Panc1 (cell line): ENCODE measurements at regions not wholly inside any gene's neighbourhood (a gene's known extent, or its start where the extent isn't known, plus 50 kb on each side); places are given as distances from the start of the nearest gene placed in this dataset.

Experiments
- CTCF ChIP-seq: fragments of 450-650 bp; IDR thresholded peaks from 2 replicates; pipeline ENCODE4 v1.5.1; 2017; ENCODE audit warnings: mild to moderate bottlenecking
- POLR2AphosphoS5 ChIP-seq: IDR thresholded peaks from 2 replicates; pipeline ENCODE4 v1.6.1; 2012; ENCODE audit warnings: mild to moderate bottlenecking, low read depth, low read length, moderate library complexity
- REST ChIP-seq, 2 experiments: IDR thresholded peaks; 2 replicates each; pipeline ENCODE4 v1.6.1; 2011 to 2012; ENCODE audit warnings: low read depth in 2 of 2, control low read depth in 1 of 2, low read length in 1 of 2, mild to moderate bottlenecking in 1 of 2, moderate library complexity in 1 of 2; ENCODE audit not compliant: insufficient read depth in 1 of 2
- SIN3A ChIP-seq: IDR thresholded peaks from 2 replicates; pipeline ENCODE4 v1.6.1; 2012; ENCODE audit warnings: low read depth, mild to moderate bottlenecking, low read length, moderate library complexity, borderline replicate concordance; ENCODE audit not compliant: insufficient read depth
- TCF7L2 ChIP-seq: IDR thresholded peaks from 2 replicates; pipeline ENCODE4 v1.6.1; 2011; ENCODE audit warnings: mild to moderate bottlenecking, low read depth, low read length, inconsistent platforms

- TF ChIP-seq CTCF (no peak), POLR2AphosphoS5 (no peak), TCF7L2 (no peak), REST (IDR thresholded peaks at IDR 0.05; ENCODE audit: insufficient read depth in 1 of 2, low read depth in 2 of 2, low read length in 1 of 2) (no peak), SIN3A (no peak)
Observed at GRCh38 chr5:42090162-42090561, 165.1 kb downstream of the FBXO4 start.
